ENCODE measurements at regions not wholly inside any gene's neighbourhood (a gene's known extent, or its start where the extent isn't known, plus 50 kb on each side); places are given as distances from the start of the nearest gene placed in this dataset.

- TF ChIP-seq TOX (CRISPR knock-in tag; IDR thresholded peaks at IDR 0.05; ENCODE audit: borderline replicate concordance) (no peak), ZNF70 (CRISPR knock-in tag; IDR thresholded peaks at IDR 0.05) (no peak), TSHZ2 (CRISPR knock-in tag; IDR thresholded peaks at IDR 0.05) (no peak)
Observed at GRCh38 chr7:1300206-1300605, 67.5 kb downstream of the UNCX start.

Data from SK-N-SH treated with all-trans-retinoic acid at 6 μM for 48 hours (cell line).